ENCODE measurements at regions not wholly inside any gene's neighbourhood (a gene's known extent, or its start where the extent isn't known, plus 50 kb on each side); places are given as distances from the start of the nearest gene placed in this dataset.

- DNase-seq = no peak
Measured at GRCh38 chr7:131090886-131091692, 236.6 kb upstream of the MKLN1 start.

- no peak for DNase-seq
Measured at GRCh38 chr7:131094685-131095084, 233.0 kb upstream of the MKLN1 start.

- no peak for DNase-seq
Measured at GRCh38 chr7:131095346-131095745, 232.3 kb upstream of the MKLN1 start.

GRCh38 chr7:131096267-131096927 lies 231.3 kb upstream of the MKLN1 start:
- DNase-seq = no peak

- no peak for DNase-seq
Measured at GRCh38 chr7:131097662-131098376, 229.9 kb upstream of the MKLN1 start.

GRCh38 chr7:131098527-131098926 lies 229.1 kb upstream of the MKLN1 start:
- no peak for DNase-seq

GRCh38 chr7:131100357-131101054 lies 227.2 kb upstream of the MKLN1 start:
- DNase-seq = no peak

GRCh38 chr7:131103997-131104396 lies 223.7 kb upstream of the MKLN1 start:
- DNase-seq = no peak

- no peak for DNase-seq
Measured at GRCh38 chr7:131104596-131105293, 222.9 kb upstream of the MKLN1 start.

- no peak for DNase-seq
Measured at GRCh38 chr7:131105294-131105798, 222.3 kb upstream of the MKLN1 start.

GRCh38 chr7:131105799-131106680 lies 221.6 kb upstream of the MKLN1 start:
- DNase-seq = peak; percentile 86

- peak; percentile 64 for DNase-seq
Measured at GRCh38 chr7:131106681-131107336, 220.9 kb upstream of the MKLN1 start.

GRCh38 chr7:131107337-131108211 lies 220.1 kb upstream of the MKLN1 start:
- peak; percentile 74 for DNase-seq

GRCh38 chr7:131108212-131108940 lies 219.3 kb upstream of the MKLN1 start:
- DNase-seq = no peak

- DNase-seq = no peak
Measured at GRCh38 chr7:131109011-131109758, 218.5 kb upstream of the MKLN1 start.

GRCh38 chr7:131109759-131110296 lies 217.8 kb upstream of the MKLN1 start:
- peak; percentile 79 for DNase-seq

GRCh38 chr7:131110297-131111080 lies 217.2 kb upstream of the MKLN1 start:
- DNase-seq = no peak

Measured in stimulated activated CD4-positive, alpha-beta T cell treated with anti-CD3 and anti-CD28 coated beads, Interleukin-15, amount 100 ng/mL, for 24 hours (primary cell).